Epidermal melanocyte (primary cell): ENCODE measurements at regions not wholly inside any gene's neighbourhood (a gene's known extent, or its start where the extent isn't known, plus 50 kb on each side); places are given as distances from the start of the nearest gene placed in this dataset.
"Not testable (repeated sequence)": the region's sequence is repeated elsewhere in the genome, so short reads cannot be mapped to it uniquely, and the experiment has no call there.

Experiments
- DNase-seq: peaks from one replicate; pipeline ENCODE4 v3.0.0; 2011; ENCODE audit warnings: low spot score; ENCODE audit not compliant: insufficient read length

GRCh38 chr6:153984811-153985210 lies 54.2 kb upstream of the OPRM1 start:
- no peak for DNase-seq

- DNase-seq: no peak
Measured at GRCh38 chr6:153980171-153980570, 58.9 kb upstream of the OPRM1 start.

GRCh38 chr6:153978911-153979548 lies 60.0 kb upstream of the OPRM1 start:
- not testable (repeated sequence) for DNase-seq

- DNase-seq: peak; percentile 47
Measured at GRCh38 chr6:153976921-153977693, 61.9 kb upstream of the OPRM1 start.

- no peak for DNase-seq
Measured at GRCh38 chr6:153966001-153966400, 73.0 kb upstream of the OPRM1 start.

DNA sequence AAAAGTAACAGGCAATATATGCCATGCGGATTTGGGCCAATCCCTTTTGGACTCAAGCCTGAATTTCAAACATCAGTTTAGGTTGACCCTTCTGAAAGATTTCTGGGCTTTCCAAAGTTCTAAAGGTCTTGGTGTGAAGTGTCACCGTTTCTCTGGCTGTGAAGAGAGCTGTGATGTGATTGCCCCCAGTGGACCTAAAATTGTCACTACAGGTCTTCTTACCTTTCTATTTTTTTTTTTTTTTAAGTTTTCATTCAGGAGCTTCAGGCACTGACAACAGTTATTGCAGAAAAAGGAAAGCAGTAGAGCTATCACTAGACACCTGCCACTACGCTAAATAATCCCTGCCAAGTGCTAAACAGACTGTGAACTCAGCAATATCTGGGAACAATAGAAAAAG lies 75.7 kb upstream of the OPRM1 start:
- no peak for DNase-seq

DNA sequence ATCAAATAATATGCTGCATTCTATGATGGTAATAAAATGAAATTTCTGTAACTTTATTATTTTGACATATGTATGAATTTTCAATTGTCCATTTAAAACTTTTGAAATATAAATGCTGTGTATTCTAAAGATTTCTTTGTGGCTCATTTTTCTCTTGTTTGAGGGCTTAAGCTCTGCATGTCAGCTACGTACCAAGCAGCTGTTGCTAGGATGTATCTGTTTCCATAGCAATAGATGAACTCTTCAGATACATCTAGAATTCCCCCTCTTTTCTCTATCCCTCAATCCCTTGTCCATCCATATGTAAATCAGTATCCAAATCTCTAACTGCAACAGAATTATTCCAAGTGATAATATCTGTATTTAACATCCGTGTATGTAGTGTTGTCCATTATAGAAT lies 76.5 kb upstream of the OPRM1 start:
- no peak for DNase-seq

DNA sequence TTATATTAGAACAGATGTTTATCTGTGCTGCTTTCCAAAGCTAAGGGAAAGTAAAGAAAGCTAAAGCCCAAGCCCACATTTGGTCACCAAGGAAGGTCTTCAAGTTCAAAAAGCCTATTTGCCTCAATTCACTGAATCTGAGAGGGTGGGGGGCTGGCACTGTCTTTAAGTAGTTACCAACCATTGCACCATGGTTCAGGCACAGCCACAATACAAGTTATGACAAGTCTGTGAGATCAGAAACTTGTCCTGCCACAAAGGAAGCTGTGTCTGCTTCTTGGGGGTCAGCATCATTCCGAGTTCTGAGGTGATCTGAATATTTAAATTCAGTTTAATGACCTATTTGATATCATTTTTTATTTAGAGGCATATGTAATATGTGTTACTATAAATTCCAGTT lies 78.3 kb upstream of the OPRM1 start:
- no peak for DNase-seq

DNA sequence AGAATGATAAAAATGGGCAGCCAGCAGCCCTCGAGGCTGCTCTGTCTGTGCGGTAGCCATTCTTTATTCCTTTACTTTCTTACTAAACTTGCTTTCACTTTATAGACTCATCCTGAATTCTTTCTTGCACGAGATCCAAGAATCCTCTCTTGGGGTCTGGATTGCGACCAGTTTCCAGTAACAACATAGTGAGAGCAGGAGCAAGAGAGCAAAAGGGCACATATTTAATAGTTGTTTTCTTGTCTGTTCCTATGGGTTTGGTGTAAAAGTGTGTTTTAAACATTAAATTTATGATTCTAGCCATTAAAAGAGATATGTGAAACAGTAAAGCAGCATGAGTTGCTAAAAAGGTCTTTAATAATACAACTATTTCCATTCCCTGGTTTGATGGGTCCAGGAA lies 78.8 kb upstream of the OPRM1 start:
- DNase-seq: no peak

DNA sequence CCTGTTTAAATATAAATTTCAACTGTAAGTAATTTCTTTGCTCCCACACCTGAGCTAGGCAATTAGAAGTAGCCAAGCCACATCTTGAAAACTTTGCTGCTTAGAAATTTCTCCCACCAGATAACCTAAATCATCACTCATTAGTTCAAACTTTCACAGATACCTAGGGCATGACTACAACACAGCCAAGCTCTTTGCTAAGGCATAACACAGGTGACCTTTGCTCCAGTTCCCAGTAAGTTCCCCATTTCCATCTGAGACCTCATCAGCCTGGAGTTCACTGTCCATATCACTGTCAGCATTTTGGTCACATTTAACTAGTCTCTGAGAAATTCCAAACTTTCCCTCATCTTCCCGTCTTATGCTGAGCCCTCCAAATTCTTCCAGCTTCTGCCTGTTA lies 79.8 kb upstream of the OPRM1 start:
- no peak for DNase-seq

GRCh38 chr6:153958860-153959259 lies 80.2 kb upstream of the OPRM1 start:
- DNase-seq: no peak

DNA sequence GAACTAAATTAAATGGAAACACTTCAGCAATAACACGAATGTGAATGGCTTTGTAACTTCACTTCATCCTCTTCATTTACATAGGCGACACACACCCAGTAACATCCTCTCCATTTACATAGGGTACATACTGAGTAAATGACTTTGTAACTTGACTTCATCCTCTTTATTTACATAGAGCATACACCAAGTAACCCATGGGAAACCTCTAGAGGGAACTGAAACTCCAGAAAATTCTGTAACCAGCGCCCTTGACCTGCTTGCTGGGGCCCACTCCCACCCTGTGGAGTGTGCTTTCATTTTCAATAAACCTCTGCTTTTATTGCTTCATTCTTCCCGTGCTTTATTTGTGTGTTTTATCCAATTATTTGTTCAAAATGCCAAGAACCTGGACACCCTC lies 81.6 kb upstream of the OPRM1 start:
- DNase-seq: no peak

- no peak for DNase-seq
Measured at GRCh38 chr6:153956808-153957207, 82.2 kb upstream of the OPRM1 start.

- DNase-seq: no peak
Measured at GRCh38 chr6:153949616-153950015, 89.4 kb upstream of the OPRM1 start.

DNA sequence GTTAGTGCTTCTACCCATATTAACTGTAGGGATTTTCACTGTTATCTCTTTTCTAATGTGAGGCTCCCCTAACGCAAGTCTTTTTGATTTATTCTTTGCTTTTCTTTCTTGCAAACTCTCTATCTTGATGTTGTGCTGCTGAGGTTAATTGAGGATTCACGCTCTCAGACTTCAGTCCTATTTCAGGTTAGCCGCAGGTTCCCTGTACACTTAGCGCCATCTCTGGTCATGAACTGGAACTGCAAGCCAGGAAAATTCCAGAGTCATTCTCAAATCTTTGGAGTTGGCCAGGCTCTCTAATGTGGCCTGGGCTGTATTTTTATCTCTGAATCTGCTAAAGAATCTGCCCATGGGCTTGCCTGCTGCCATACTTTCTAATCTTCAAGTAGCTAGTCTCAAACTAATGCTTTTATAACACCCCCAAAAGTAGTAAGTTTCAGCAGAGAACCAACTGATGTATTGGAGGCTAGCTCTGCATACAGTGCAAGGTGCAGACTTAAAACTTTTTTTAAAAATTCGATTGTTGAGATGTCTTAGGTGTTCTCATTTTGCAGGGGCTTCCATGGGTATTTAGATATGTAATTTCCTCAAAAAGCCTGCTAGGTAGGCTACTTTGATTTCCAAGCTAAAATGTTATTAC lies 91.1 kb upstream of the OPRM1 start:
- no peak for DNase-seq

- DNase-seq: no peak
Measured at GRCh38 chr6:153944201-153944600, 94.8 kb upstream of the OPRM1 start.

DNA sequence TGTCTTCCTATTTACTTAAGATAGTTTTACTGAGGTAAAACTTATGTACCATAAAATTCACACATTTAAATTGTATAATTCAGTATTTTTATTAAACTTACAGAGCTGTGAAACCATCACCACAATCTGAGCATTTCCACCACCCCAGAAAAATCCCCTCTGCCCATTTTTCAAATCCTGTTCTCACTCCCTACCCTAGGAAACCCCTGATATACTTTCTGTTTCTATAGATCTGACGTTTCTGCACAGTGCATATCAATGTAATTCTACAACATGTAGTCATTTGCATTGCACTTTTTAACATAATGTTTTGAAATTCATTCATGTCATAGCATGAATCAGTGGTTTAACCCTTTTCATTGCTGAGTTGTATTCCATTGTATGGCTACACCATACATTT lies 96.7 kb upstream of the OPRM1 start:
- no peak for DNase-seq

- no peak for DNase-seq
Measured at GRCh38 chr6:153941768-153942167, 97.3 kb upstream of the OPRM1 start.

DNA sequence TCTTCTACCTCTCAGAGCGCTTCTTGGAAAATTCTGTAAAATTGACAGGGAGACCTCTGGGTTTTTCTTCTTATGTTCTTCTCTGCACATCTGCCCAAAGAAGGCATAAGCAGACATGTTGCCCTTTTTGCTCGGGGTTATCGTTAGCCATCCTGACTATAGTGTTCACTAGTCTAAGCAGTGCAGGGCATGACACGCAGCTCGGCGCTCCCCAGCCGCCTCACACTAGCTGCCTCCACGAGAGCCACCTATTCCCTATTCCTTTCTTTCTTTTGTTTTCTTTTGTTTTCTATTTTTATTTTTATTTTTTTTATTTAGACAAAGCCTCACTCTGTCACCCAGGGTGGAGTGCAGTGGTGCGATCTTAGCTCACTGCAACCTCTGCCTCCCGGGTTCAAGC lies 100.2 kb upstream of the OPRM1 start:
- no peak for DNase-seq

DNA sequence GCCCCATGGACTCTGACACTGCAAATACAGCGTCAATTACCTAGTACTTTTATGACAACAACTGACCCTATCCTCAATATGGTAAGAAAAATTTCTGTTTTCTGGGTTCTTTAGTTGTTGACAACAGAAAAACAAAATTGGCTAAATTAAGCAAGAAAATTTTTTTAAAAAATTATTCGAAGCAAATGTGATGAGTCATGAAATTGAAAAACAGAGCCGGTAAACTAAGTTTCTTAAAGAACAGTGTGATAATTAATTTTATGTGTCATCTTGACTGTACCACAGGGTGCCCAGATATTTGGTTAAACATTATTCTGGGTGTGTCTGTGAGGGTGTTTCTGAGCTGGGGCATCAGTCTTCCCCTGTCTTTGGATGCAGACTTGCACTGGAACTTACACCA lies 107.6 kb upstream of the OPRM1 start:
- no peak for DNase-seq

DNA sequence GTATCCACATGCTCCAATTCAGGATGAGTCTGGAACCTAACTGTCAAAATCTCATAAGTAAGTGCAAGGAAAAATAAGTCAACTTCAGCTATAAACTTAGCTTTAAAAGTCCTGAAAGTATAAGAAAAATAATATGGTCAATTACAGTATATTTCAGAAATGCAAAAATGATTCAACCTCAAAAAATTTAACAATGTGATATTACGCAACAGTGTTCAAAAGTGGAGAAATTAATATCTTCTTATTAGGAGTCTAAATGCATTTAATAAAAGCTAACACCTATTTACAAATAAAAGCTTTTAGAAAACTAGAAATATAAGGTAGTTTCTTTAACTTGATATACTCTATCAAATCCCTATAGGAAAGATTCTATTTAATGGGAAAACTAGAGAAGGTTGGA lies 111.2 kb upstream of the OPRM1 start:
- DNase-seq: no peak

- no peak for DNase-seq
Measured at GRCh38 chr6:153898360-153899059, 140.5 kb upstream of the OPRM1 start.
